ENCODE measurements at regions not wholly inside any gene's neighbourhood (a gene's known extent, or its start where the extent isn't known, plus 50 kb on each side); places are given as distances from the start of the nearest gene placed in this dataset.

DNA sequence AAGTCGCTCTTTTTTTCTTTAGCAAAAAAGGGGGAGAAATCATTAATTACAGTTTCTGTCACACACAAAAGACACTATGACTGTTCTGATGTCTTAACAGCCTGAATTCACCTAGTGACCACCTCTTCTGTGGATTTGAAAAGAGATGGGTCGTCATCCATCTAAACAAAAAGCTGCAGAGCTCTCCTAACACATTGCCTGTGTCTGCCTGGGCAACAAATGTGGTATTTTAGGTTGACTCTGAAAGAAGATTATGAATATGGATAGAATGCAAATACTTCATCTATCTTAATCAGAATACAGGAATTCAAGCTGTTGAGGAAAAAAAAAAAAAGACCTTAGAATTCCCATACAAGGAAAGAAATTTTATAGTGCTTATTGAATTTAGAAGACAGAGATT, 304.4 kb upstream of the ADGRL2 start:
- WGBS, 2 donors = 88 to 96% methylated on average over 2 of the region's 2 CpGs

DNA sequence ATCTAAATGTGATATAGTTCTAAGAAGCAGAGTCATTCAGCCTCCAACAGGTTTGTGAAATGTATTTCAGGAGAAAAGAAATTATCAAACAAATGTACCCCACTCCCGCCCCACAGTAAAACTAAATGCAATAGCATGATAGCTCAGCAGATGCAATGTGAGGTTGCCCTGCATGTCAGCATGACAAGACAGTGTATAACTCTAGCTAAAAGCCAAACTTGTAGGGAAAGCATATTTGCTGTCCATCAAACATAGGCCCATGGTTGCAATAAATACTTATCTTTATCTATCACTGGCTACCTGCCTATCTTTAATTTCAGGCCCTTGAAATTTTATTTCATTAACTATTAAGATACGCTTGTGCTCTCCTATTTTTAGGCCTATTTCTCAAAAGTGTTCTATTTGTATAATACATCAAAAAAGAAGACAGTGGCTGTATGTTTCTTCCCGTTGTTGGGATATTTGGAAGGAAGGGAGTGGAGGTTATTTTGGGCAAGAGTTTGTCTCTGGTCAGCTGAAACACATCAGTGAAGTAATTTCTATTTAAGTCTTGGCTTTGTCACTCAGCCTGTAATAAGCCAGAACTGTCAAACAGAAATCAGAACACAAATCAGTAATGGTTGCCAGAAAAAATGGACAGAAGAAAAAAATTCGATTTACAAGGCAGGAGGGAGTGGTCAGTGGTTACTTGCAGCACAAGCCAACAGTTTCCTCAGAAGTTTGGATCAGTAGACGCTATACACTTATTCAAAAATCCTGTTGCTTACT, 307.4 kb upstream of the ADGRL2 start:
- Histone ChIP-seq H3K36me3 (ENCODE audit: low read depth, missing control alignments) (no peaks in the 10 kb centered on the region), H3K9me3 (no peaks in the 10 kb centered on the region), H3K4me3 (no peak overlapping the region), H3K27me3 (no peaks in the 10 kb centered on the region), H3K4me1 (no peaks in the 10 kb centered on the region), H3K27ac (no peak overlapping the region)
- DNase-seq = no peak
- no peak for TF ChIP-seq POLR2A (IDR thresholded peaks at IDR 0.05)
- TF ChIP-seq, protein P1, sequence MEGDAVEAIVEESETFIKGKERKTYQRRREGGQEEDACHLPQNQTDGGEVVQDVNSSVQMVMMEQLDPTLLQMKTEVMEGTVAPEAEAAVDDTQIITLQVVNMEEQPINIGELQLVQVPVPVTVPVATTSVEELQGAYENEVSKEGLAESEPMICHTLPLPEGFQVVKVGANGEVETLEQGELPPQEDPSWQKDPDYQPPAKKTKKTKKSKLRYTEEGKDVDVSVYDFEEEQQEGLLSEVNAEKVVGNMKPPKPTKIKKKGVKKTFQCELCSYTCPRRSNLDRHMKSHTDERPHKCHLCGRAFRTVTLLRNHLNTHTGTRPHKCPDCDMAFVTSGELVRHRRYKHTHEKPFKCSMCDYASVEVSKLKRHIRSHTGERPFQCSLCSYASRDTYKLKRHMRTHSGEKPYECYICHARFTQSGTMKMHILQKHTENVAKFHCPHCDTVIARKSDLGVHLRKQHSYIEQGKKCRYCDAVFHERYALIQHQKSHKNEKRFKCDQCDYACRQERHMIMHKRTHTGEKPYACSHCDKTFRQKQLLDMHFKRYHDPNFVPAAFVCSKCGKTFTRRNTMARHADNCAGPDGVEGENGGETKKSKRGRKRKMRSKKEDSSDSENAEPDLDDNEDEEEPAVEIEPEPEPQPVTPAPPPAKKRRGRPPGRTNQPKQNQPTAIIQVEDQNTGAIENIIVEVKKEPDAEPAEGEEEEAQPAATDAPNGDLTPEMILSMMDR (IDR thresholded peaks at IDR 0.05) = no peak
- intact Hi-C loops (cut with DNase I; ENCODE audit: low total_unique reads) = no loop called here
- WGBS, 2 donors = 59 to 80% methylated on average over 5 of the region's 5 CpGs

More for the DNA sequence above, 304.4 kb upstream of the ADGRL2 start:
- no peak for DNase-seq
- intact Hi-C loops (cut with DNase I; ENCODE audit: low total_unique reads) = no loop called here
- no peaks in the 10 kb centered on the region for H3K4me1 ChIP-seq
- no peak overlapping the region for H3K4me3 ChIP-seq
- no peaks in the 10 kb centered on the region for H3K27me3 ChIP-seq
- H3K36me3 ChIP-seq (ENCODE audit: low read depth, missing control alignments) = no peaks in the 10 kb centered on the region
- no peak overlapping the region for H3K27ac ChIP-seq
- no peaks in the 10 kb centered on the region for H3K9me3 ChIP-seq
- TF ChIP-seq POLR2A (IDR thresholded peaks at IDR 0.05) = no peak
- TF ChIP-seq, protein P1 (IDR thresholded peaks at IDR 0.05) = no peak

DNA sequence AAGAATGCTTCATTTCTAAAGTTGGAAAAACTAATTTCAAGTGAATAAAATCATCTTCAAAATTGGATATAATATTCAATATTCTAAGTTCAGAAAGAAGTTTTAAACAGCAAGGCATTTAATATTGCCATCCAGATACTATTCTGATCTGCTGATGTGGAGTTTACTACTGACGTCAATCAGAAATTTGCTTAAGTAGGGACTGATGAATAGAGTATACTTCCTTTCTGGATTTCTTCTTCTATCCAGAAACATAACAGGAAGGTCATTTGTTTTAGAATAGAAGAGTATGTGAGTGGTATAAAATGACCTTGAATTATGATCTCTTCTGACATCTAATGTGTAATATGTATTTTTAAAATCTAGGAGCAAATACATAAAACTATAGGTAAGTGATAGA, 308.1 kb upstream of the ADGRL2 start:
- Histone ChIP-seq H3K9me3 (no peaks in the 10 kb centered on the region), H3K36me3 (ENCODE audit: low read depth, missing control alignments) (no peaks in the 10 kb centered on the region), H3K4me3 (no peak overlapping the region), H3K4me1 (no peaks in the 10 kb centered on the region), H3K27me3 (no peaks in the 10 kb centered on the region), H3K27ac (no peak overlapping the region)
- DNase-seq = no peak
- intact Hi-C loops (cut with DNase I; ENCODE audit: low total_unique reads) = no loop called here
- TF ChIP-seq, protein P1 (IDR thresholded peaks at IDR 0.05) = no peak
- no peak for TF ChIP-seq POLR2A (IDR thresholded peaks at IDR 0.05)
- WGBS, 2 donors = 90 to 91% methylated on average over 1 of the region's 1 CpG

DNA sequence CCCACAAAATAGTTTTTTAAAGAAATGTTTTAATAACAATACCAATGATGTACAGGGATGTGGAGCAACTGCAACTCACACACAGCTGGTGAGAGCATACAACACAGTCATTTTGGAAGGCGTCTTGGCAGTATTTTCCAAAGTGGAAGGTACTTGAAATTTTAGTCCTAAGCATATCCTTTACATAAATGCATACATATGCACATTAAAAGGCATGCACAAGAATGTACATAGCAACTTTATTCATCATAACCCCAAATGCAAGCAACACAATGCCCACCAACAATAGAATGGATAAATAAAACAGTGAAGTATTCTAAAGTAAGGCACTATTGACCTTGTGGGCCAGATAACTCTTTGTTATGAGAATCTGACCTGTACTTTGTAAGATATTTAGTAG, 310.1 kb upstream of the ADGRL2 start:
- no peaks in the 10 kb centered on the region for H3K9me3 ChIP-seq
- no peak for DNase-seq
- 97 to 100% methylated on average over 1 of the region's 1 CpG for WGBS, 2 donors
- intact Hi-C loops (cut with DNase I; ENCODE audit: low total_unique reads) = no loop called here
- no peaks in the 10 kb centered on the region for H3K36me3 ChIP-seq (ENCODE audit: low read depth, missing control alignments)
- TF ChIP-seq POLR2A (IDR thresholded peaks at IDR 0.05) = no peak
- TF ChIP-seq, protein P1 (IDR thresholded peaks at IDR 0.05) = no peak
- H3K27me3 ChIP-seq = no peaks in the 10 kb centered on the region
- H3K27ac ChIP-seq = no peak overlapping the region
- H3K4me3 ChIP-seq = no peak overlapping the region
- no peaks in the 10 kb centered on the region for H3K4me1 ChIP-seq

DNA sequence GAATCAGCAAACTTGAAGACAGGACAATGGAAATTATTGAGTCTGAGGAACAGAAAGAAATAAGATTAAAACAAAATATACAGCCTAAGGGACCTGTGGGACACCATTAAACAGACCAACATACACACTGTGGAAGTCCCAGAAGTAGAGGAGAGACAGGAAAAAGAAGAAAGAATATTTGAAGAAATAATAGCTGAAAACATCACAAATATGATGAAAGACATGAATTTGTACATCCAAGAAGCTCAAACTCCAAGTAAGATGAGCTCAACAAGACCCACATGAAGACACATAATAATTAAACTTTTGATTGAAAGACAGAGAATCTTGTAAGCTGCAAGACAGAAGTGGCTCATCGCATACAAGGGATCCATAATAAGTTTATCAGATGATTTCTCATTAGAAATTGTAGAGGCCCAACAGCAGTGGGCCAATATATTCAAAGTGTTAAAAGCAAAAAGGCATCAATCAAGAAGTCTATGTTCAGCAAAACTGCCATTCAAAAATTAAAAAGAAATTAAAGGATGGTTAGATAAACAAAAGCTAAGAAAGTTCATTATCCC, 311.3 kb upstream of the ADGRL2 start:
- Histone ChIP-seq H3K4me3 (no peak overlapping the region), H3K9me3 (no peaks in the 10 kb centered on the region), H3K27ac (no peak overlapping the region), H3K27me3 (no peaks in the 10 kb centered on the region), H3K4me1 (no peaks in the 10 kb centered on the region), H3K36me3 (ENCODE audit: low read depth, missing control alignments) (no peaks in the 10 kb centered on the region)
- intact Hi-C loops (cut with DNase I; ENCODE audit: low total_unique reads) = no loop called here
- 95 to 100% methylated on average over 1 of the region's 1 CpG for WGBS, 2 donors
- no peak for TF ChIP-seq POLR2A (IDR thresholded peaks at IDR 0.05)
- TF ChIP-seq, protein P1 (IDR thresholded peaks at IDR 0.05) = no peak
- DNase-seq = no peak
